Activated T-cell treated with anti-CD3 and anti-CD28 coated beads, Interleukin-2, amount 50 U/mL, for 1 hour (primary cell): ENCODE measurements at regions not wholly inside any gene's neighbourhood (a gene's known extent, or its start where the extent isn't known, plus 50 kb on each side); places are given as distances from the start of the nearest gene placed in this dataset.
"Not testable (repeated sequence)": the region's sequence is repeated elsewhere in the genome, so short reads cannot be mapped to it uniquely, and the experiment has no call there.

Source experiments
- DNase-seq: peaks from one replicate; pipeline ENCODE4 v3.0.0-alpha.2; 2020

- no peak for DNase-seq
Observed at GRCh38 chr16:65386672-65387071, 264.8 kb upstream of the CDH11 start.

DNA sequence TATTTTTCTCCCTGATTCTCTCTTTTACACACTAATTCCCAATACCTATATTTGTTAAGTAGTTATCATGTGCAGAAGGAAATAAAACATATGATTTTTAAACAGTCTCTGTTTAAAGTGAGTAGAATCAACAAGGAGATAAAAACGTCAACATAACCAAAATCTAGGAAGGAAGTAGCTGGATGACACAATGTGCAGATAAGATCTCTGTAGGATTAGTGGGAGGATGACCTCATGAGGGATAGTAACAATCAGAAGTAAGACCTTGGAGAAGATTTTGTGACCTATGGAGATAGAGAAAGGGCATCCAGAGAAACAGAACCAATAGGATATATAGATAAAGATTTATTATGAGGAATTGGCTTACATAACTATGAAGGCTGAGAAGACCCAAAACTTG lies 262.6 kb upstream of the CDH11 start:
- no peak for DNase-seq

- DNase-seq: no peak
Observed at GRCh38 chr16:65377195-65377594, 255.3 kb upstream of the CDH11 start.

GRCh38 chr16:65376601-65377000 lies 254.7 kb upstream of the CDH11 start:
- no peak for DNase-seq

DNA sequence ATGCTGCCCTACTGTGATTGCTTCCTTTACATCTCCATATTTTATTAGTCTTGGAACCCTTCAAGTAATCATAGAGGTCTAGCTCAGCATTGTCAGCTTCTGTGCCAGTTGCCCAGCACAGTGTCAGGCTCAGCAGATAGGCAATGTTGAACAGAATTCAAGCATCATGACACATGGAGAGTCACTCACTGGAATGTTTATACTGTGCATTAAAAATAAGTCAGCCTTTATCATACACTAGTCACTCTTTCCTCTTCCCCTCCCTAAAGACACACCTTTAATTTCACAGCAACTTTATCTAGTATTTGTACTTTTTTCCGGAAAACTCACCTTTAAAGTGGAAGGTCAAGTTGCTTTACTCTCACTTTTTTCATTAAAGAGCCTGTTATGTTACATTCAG lies 253.8 kb upstream of the CDH11 start:
- DNase-seq: no peak

- no peak for DNase-seq
Observed at GRCh38 chr16:65373097-65373496, 251.2 kb upstream of the CDH11 start.

DNA sequence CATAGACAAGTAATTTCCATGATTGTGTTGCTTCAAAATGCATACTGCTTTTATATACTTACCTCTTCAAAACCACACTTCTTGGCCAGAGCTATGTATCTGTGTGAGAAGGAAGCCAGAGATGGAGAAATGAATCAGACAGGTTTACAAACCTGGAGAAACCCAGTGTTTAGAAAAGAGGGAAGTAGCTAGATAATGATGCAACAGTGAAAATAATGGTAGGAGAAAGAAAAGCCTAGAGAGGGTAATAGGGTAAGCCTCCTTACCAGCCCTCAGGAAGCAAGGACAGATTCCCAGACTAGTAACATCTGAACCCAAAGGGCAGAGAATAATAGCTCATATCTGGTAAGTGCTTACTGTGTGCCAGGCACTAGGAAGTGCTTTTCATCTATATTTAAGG lies 250.3 kb upstream of the CDH11 start:
- DNase-seq: no peak

DNA sequence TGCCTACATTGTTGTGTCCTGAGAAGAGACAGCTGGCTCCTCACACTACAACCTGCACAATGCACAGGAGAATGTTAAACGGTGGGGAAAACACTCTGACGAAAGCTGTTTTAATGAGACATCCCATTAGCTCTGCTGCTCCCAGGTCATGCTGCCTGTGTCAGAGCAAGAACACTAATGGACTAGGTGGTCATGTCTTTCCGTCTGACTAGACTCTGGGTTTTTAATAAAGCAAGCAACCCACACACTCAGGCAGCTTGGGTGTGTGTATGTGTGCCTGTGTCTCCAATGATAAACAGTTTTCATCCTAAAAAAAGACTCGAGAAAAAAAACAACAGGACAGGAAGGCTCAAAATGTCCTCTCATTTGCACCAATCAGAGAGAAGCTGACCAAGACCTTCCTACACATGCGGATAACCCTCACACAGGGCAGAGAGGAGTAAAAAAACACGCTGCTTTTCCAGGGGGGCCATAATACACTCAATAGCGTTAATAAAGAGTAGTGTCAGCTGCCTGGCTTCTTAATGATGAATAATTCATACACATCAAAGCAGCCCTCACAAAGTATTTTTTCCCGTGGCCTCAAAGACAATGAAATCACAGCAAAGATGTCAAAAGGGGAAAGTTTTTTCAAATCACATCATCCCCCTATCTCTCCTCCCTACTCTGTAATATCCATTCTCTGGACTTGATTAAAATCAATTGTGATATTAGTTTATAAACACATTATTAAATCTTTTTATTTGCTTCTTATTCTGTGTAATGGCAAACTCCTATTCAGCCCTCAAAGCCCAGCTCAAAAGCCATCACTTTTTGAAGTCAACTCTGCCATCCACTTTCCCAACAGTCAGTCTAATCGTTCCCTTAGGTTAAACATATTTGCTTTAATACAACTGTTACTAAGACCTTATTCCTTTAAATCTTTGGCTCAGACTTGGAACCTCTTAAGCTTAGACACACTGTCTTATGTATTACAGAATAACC lies 244.2 kb upstream of the CDH11 start:
- no peak for DNase-seq

GRCh38 chr16:65356721-65357120 lies 234.9 kb upstream of the CDH11 start:
- not testable (repeated sequence) for DNase-seq

- DNase-seq: no peak
Observed at GRCh38 chr16:65355706-65356105, 233.8 kb upstream of the CDH11 start.

- DNase-seq: no peak
Observed at GRCh38 chr16:65353183-65353582, 231.3 kb upstream of the CDH11 start.

DNA sequence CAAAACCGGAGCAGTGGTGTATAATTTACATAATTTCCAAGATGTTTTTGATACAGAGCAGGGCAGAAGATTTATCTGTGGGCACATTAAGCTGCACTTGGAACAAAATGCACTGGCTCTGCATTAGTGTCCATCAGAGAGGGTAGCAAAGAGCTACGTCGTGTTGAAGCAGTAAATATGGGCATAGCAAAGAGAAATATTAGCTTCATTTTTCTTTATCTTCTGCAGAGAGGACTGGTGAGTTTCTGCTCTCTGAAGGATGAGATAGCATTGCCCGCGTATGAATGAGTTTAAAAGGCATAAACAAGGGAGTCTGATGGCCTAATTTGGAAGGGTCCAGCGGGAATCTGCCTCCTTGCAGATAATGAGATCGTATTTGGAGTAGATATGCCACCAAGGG lies 227.8 kb upstream of the CDH11 start:
- no peak for DNase-seq

DNA sequence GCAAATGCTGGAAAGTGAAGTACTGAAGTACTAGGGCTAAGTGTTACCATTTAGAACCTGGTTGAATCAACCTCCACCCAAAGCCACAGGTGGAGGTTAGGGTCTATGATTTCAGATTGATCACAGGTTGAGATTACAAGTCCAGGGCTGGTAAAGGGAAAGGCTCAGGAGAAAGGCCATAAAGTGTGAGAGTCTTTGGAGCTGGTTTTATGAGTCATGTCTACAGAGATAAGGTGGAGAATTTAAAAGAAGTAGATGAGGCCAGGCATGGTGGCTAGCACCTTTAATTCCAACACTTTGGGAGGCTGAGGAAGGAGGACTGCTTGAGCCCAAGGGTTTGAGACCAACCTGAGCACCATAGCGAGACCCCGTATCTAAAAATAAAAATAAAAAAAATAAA lies 221.7 kb upstream of the CDH11 start:
- DNase-seq: no peak

DNA sequence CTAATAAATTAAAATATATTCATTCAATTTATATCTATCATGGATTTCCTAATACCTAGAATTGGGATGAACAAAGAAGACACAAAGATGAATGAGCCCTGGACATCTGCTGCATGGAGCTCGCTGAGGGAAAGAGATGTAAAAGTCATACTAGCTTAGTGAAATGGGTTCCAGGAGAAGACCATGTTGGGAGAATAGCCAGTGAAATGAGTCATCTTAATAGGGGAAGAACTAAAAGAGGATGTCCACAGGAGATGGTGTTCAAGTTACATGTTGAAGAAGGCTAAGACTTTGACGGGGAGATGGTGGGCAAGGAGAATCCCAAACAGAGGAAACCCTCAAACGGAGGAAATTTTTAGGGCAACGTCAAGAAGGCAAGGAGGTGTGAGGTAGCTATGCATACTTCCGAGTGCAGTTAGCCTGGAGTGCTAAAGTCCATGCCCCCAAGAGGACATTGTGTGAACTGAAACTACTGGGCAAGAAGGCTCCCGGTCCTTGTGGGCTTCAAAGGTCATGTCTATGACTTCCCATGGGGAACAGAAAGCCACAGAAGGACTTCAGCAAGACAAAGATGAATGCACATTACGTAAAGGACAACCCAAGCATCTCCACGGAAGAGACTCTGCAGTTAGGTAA lies 220.5 kb upstream of the CDH11 start:
- no peak for DNase-seq

- no peak for DNase-seq
Observed at GRCh38 chr16:65339062-65339461, 217.2 kb upstream of the CDH11 start.

- no peak for DNase-seq
Observed at GRCh38 chr16:65336160-65336559, 214.3 kb upstream of the CDH11 start.

GRCh38 chr16:65334081-65334480 lies 212.2 kb upstream of the CDH11 start:
- no peak for DNase-seq

GRCh38 chr16:65333283-65333682 lies 211.4 kb upstream of the CDH11 start:
- no peak for DNase-seq

DNA sequence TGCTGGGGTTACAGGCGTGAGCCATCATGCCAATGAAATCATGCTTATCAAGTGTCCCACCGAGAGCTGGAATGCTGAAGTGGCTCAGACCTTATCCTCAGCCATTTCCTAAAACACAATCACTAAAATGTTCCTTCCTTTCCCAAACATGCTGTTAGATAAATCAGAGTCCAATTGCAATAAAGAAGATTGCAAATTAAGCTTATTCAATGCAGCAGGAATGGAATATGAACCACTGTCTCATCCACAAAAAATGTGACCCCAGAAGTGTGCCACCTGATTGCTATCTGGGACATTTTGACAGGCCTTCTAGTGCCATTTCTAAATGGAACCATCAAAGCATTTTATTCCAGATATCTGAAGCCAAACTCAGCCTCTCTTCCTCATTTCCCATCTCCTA lies 205.5 kb upstream of the CDH11 start:
- DNase-seq: no peak

- no peak for DNase-seq
Observed at GRCh38 chr16:65323655-65324237, 201.9 kb upstream of the CDH11 start.

- DNase-seq: no peak
Observed at GRCh38 chr16:65319621-65320231, 197.9 kb upstream of the CDH11 start.

- no peak for DNase-seq
Observed at GRCh38 chr16:65318590-65319257, 196.9 kb upstream of the CDH11 start.

GRCh38 chr16:65318138-65318537 lies 196.3 kb upstream of the CDH11 start:
- no peak for DNase-seq
